ENCODE measurements at regions not wholly inside any gene's neighbourhood (a gene's known extent, or its start where the extent isn't known, plus 50 kb on each side); places are given as distances from the start of the nearest gene placed in this dataset.

- Histone ChIP-seq H3K36me3 (ENCODE audit: insufficient read depth, low read length) (no peaks in the 10 kb centered on the region), H3K4me3 (ENCODE audit: insufficient read depth, low read depth, low read length) (no peak overlapping the region), H3K9ac (ENCODE audit: low read length) (no peak overlapping the region), H3K27me3 (ENCODE audit: insufficient read depth, low read length) (no peaks in the 10 kb centered on the region), H3K4me1 (ENCODE audit: insufficient read depth, low read length) (no peaks in the 10 kb centered on the region), H3K4me2 (ENCODE audit: low read length) (no peak overlapping the region), H2AFZ (ENCODE audit: low read depth, low read length) (no peak overlapping the region), H3K27ac (ENCODE audit: low read depth, low read length) (no peak overlapping the region), H3K79me2 (ENCODE audit: insufficient read depth, low read length) (no peaks in the 10 kb centered on the region), H3K9me3 (ENCODE audit: insufficient read depth, low read depth, low read length) (no peaks in the 10 kb centered on the region), H4K20me1 (ENCODE audit: insufficient read depth, low read length) (no peaks in the 10 kb centered on the region)
- FAIRE-seq = no peak
- TF ChIP-seq EZH2 (IDR thresholded peaks at IDR 0.05; ENCODE audit: insufficient read depth, low read length) = no peak
- no peak for TF ChIP-seq CTCF (IDR thresholded peaks at IDR 0.05; ENCODE audit: insufficient read depth, low read depth, low read length)
- no peak overlapping the region for H3K27ac Mint-ChIP-seq (ENCODE audit: unreplicated experiment)
- no peaks in the 10 kb centered on the region for H3K36me3 Mint-ChIP-seq (ENCODE audit: low read depth, unreplicated experiment)
- no peaks in the 10 kb centered on the region for H3K27me3 Mint-ChIP-seq (ENCODE audit: low read depth, unreplicated experiment)
- no peaks in the 10 kb centered on the region for H3K9me3 Mint-ChIP-seq (ENCODE audit: unreplicated experiment)
- no peak for DNase-seq (ENCODE audit: low read depth)
- no peaks in the 10 kb centered on the region for H3K4me1 Mint-ChIP-seq (ENCODE audit: low read depth, unreplicated experiment)
- peak overlapping the region; percentile 8 for H3K4me3 Mint-ChIP-seq (ENCODE audit: unreplicated experiment)
Measured at GRCh38 chr6:168990019-168990751, 263.5 kb downstream of the THBS2 start.

GRCh38 chr6:168989421-168989820 lies 264.2 kb downstream of the THBS2 start:
- FAIRE-seq (no peak), DNase-seq (ENCODE audit: low read depth) (no peak)
- Mint-ChIP-seq H3K27ac (ENCODE audit: unreplicated experiment) (no peak overlapping the region), H3K36me3 (ENCODE audit: low read depth, unreplicated experiment) (no peaks in the 10 kb centered on the region), H3K27me3 (ENCODE audit: low read depth, unreplicated experiment) (no peaks in the 10 kb centered on the region), H3K4me1 (ENCODE audit: low read depth, unreplicated experiment) (no peaks in the 10 kb centered on the region), H3K4me3 (ENCODE audit: unreplicated experiment) (no peak overlapping the region), H3K9me3 (ENCODE audit: unreplicated experiment) (no peaks in the 10 kb centered on the region)
- Histone ChIP-seq H4K20me1 (ENCODE audit: insufficient read depth, low read length) (no peaks in the 10 kb centered on the region), H3K4me2 (ENCODE audit: low read length) (no peak overlapping the region), H3K4me3 (ENCODE audit: insufficient read depth, low read depth, low read length) (no peak overlapping the region), H3K9ac (ENCODE audit: low read length) (no peak overlapping the region), H3K79me2 (ENCODE audit: insufficient read depth, low read length) (no peaks in the 10 kb centered on the region), H3K36me3 (ENCODE audit: insufficient read depth, low read length) (no peaks in the 10 kb centered on the region), H3K27me3 (ENCODE audit: insufficient read depth, low read length) (no peaks in the 10 kb centered on the region), H3K27ac (ENCODE audit: low read depth, low read length) (no peak overlapping the region), H3K9me3 (ENCODE audit: insufficient read depth, low read depth, low read length) (no peaks in the 10 kb centered on the region), H2AFZ (ENCODE audit: low read depth, low read length) (no peak overlapping the region), H3K4me1 (ENCODE audit: insufficient read depth, low read length) (no peaks in the 10 kb centered on the region)
- TF ChIP-seq EZH2 (IDR thresholded peaks at IDR 0.05; ENCODE audit: insufficient read depth, low read length) (no peak), CTCF (IDR thresholded peaks at IDR 0.05; ENCODE audit: insufficient read depth, low read depth, low read length) (no peak)

DNA sequence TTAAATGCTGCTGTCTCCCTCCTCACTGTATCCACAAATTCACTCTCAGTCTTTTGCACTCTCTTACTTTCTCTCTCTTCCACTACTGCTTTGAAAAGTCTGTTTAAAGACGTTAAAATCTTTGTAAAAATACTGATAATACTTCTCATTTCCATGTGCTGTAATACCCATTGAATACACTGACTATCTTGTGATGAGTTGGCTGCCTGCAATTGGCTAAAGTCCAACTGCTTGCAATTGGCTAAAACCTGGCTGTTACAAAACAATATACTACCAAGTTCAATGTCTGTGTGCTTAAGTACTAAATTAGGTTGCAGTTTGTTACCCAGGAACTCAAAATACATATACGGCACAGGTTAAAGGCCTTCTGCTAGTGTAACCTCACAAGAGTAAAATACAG lies 264.8 kb downstream of the THBS2 start:
- Mint-ChIP-seq H3K9me3 (ENCODE audit: unreplicated experiment) (no peaks in the 10 kb centered on the region), H3K36me3 (ENCODE audit: low read depth, unreplicated experiment) (no peaks in the 10 kb centered on the region), H3K27me3 (ENCODE audit: low read depth, unreplicated experiment) (no peaks in the 10 kb centered on the region), H3K27ac (ENCODE audit: unreplicated experiment) (no peak overlapping the region), H3K4me1 (ENCODE audit: low read depth, unreplicated experiment) (no peaks in the 10 kb centered on the region), H3K4me3 (ENCODE audit: unreplicated experiment) (no peak overlapping the region)
- Histone ChIP-seq H3K4me1 (ENCODE audit: insufficient read depth, low read length) (no peaks in the 10 kb centered on the region), H3K4me3 (ENCODE audit: insufficient read depth, low read depth, low read length) (no peak overlapping the region), H2AFZ (ENCODE audit: low read depth, low read length) (no peak overlapping the region), H3K4me2 (ENCODE audit: low read length) (no peak overlapping the region), H3K36me3 (ENCODE audit: insufficient read depth, low read length) (no peaks in the 10 kb centered on the region), H3K9ac (ENCODE audit: low read length) (no peak overlapping the region), H3K79me2 (ENCODE audit: insufficient read depth, low read length) (no peaks in the 10 kb centered on the region), H3K9me3 (ENCODE audit: insufficient read depth, low read depth, low read length) (no peaks in the 10 kb centered on the region), H4K20me1 (ENCODE audit: insufficient read depth, low read length) (no peaks in the 10 kb centered on the region), H3K27ac (ENCODE audit: low read depth, low read length) (no peak overlapping the region), H3K27me3 (ENCODE audit: insufficient read depth, low read length) (no peaks in the 10 kb centered on the region)
- TF ChIP-seq CTCF (IDR thresholded peaks at IDR 0.05; ENCODE audit: insufficient read depth, low read depth, low read length) (no peak), EZH2 (IDR thresholded peaks at IDR 0.05; ENCODE audit: insufficient read depth, low read length) (no peak)
- DNase-seq (ENCODE audit: low read depth) (peak; percentile 12), FAIRE-seq (no peak)
